DND-41 (cell line): ENCODE measurements at regions not wholly inside any gene's neighbourhood (a gene's known extent, or its start where the extent isn't known, plus 50 kb on each side); places are given as distances from the start of the nearest gene placed in this dataset.
A peak's percentile ranks its signal among the peaks of the same experiment; 100 is the strongest.

Experiments used
- ATAC-seq: fragments of 200-7000 bp; cut with Tn5 transposase; 3 replicates; pipeline ENCODE4 v1.9.1; 2021; ENCODE audit warnings: low read depth; ENCODE audit not compliant: insufficient read depth
- DNase-seq: peaks from one replicate; pipeline ENCODE4 v3.0.0-alpha.2; 2020
- H2AFZ ChIP-seq: 2 replicates; pipeline ENCODE4 v1.6.0; 2012; ENCODE audit warnings: low read depth, low read length
- H3K27ac ChIP-seq: 2 replicates; pipeline ENCODE4 v1.5.1; 2012; ENCODE audit warnings: low read length, inconsistent platforms
- H3K27me3 ChIP-seq: fragments of 200-600 bp; sonication (generic); 2 replicates; pipeline ENCODE4 v1.6.0; 2012; ENCODE audit warnings: low read length, mild to moderate bottlenecking, inconsistent platforms; ENCODE audit not compliant: insufficient read depth, poor library complexity
- H3K36me3 ChIP-seq: 2 replicates; pipeline ENCODE4 v1.5.1; 2012; ENCODE audit warnings: low read length, inconsistent platforms; ENCODE audit not compliant: insufficient read depth
- H3K4me1 ChIP-seq: 2 replicates; pipeline ENCODE4 v1.5.1; 2012; ENCODE audit warnings: mild to moderate bottlenecking, low read length; ENCODE audit not compliant: insufficient read depth
- H3K4me2 ChIP-seq: 2 replicates; pipeline ENCODE4 v1.6.0; 2012; ENCODE audit warnings: mild to moderate bottlenecking, moderate library complexity, low read length, inconsistent platforms; ENCODE audit not compliant: insufficient read depth
- H3K4me3 ChIP-seq, 2 experiments: fragments of 200-600 bp in 1 of 2; shearing (Covaris generic) in 1 of 2; 2 replicates each; pipeline ENCODE4 v1.5.1; 2012 to 2016; ENCODE audit warnings: inconsistent platforms in 2 of 2, low read length in 2 of 2, mild to moderate bottlenecking in 2 of 2, low read depth in 1 of 2, moderate library complexity in 1 of 2
- H3K79me2 ChIP-seq: 2 replicates; pipeline ENCODE4 v1.6.0; 2012; ENCODE audit warnings: low read length, inconsistent platforms; ENCODE audit not compliant: insufficient read depth
- H3K9ac ChIP-seq: 2 replicates; pipeline ENCODE4 v1.6.0; 2012; ENCODE audit warnings: low read depth, mild to moderate bottlenecking, inconsistent platforms, low read length, moderate library complexity
- H3K9me3 ChIP-seq: 2 replicates; pipeline ENCODE4 v1.5.1; 2012; ENCODE audit warnings: low read length, moderate library complexity, mild to moderate bottlenecking, inconsistent platforms; ENCODE audit not compliant: insufficient read depth, severe bottlenecking
- H4K20me1 ChIP-seq: 2 replicates; pipeline ENCODE4 v1.6.0; 2012; ENCODE audit warnings: low read length; ENCODE audit not compliant: insufficient read depth
- CTCF ChIP-seq: IDR thresholded peaks from 2 replicates; pipeline ENCODE4 v1.5.1; 2012; ENCODE audit warnings: borderline replicate concordance, low read length, moderate library complexity, mild to moderate bottlenecking; ENCODE audit not compliant: poor library complexity, severe bottlenecking; ENCODE audit errors: extremely low read depth
- EZH2 ChIP-seq: IDR thresholded peaks from 3 replicates; pipeline ENCODE4 v1.6.1; 2012; ENCODE audit warnings: borderline replicate concordance, low read depth, mild to moderate bottlenecking, moderate library complexity, low read length, inconsistent platforms; ENCODE audit not compliant: severe bottlenecking

GRCh38 chr20:60254901-60255411 lies 296.7 kb downstream of the CDH26 start:
- Histone ChIP-seq H3K4me2 (peak overlapping the region; percentile 70), H3K36me3 (peaks cover 52% of the 10 kb centered on the region), H3K9me3 (no peaks in the 10 kb centered on the region), H3K79me2 (peaks cover 81% of the 10 kb centered on the region), H3K27me3 (no peaks in the 10 kb centered on the region), H4K20me1 (no peaks in the 10 kb centered on the region), H3K4me3 (peak overlapping the region; percentile 19 to 61), H3K27ac (peak overlapping the region; percentile 98), H3K4me1 (peaks cover 92% of the 10 kb centered on the region), H3K9ac (peak overlapping the region; percentile 73), H2AFZ (peak overlapping the region; percentile 22; the same call in 1 of the 2 replicates)
- ATAC-seq, result peak; percentile 50
- TF ChIP-seq EZH2, result no peak
- TF ChIP-seq CTCF, result no peak
- DNase-seq, result no peak

- Histone ChIP-seq H4K20me1 (no peaks in the 10 kb centered on the region), H3K4me2 (peak overlapping the region; percentile 70), H3K4me1 (peaks cover 92% of the 10 kb centered on the region), H3K27me3 (no peaks in the 10 kb centered on the region), H3K79me2 (peaks cover 85% of the 10 kb centered on the region), H3K9ac (peak overlapping the region; percentile 73), H2AFZ (peak overlapping the region; percentile 22; the same call in 1 of the 2 replicates), H3K9me3 (no peaks in the 10 kb centered on the region), H3K36me3 (peaks cover 52% of the 10 kb centered on the region), H3K27ac (peak overlapping the region; percentile 98), H3K4me3 (peak overlapping the region; percentile 19 to 61)
- ATAC-seq (peak; percentile 82), DNase-seq (peak; percentile 85)
- TF ChIP-seq EZH2 (no peak), CTCF (peak; percentile 24)
These were observed 297.2 kb downstream of the CDH26 start for GRCh38 chr20:60255415-60255814.

GRCh38 chr20:60255866-60256265 lies 297.6 kb downstream of the CDH26 start:
- no peak for TF ChIP-seq EZH2
- TF ChIP-seq CTCF, result no peak
- H3K27me3 ChIP-seq, result no peaks in the 10 kb centered on the region
- no peak for DNase-seq
- 0 out of 3 replicates have a peak, but pooled peaks have one; percentile 2 for ATAC-seq
- H3K9ac ChIP-seq, result peak overlapping the region; percentile 73
- H3K4me1 ChIP-seq, result peaks cover 92% of the 10 kb centered on the region
- peak overlapping the region; percentile 19 to 61; a peak in 3 of 4 replicates for H3K4me3 ChIP-seq
- H4K20me1 ChIP-seq, result no peaks in the 10 kb centered on the region
- no peaks in the 10 kb centered on the region for H3K9me3 ChIP-seq
- peak overlapping the region; percentile 70 for H3K4me2 ChIP-seq
- H3K36me3 ChIP-seq, result peaks cover 54% of the 10 kb centered on the region
- H3K27ac ChIP-seq, result peak overlapping the region; percentile 98
- H3K79me2 ChIP-seq, result peaks cover 87% of the 10 kb centered on the region
- no peak overlapping the region for H2AFZ ChIP-seq
